Breast epithelium (tissue), 4 donors: ENCODE measurements at regions not wholly inside any gene's neighbourhood (a gene's known extent, or its start where the extent isn't known, plus 50 kb on each side); places are given as distances from the start of the nearest gene placed in this dataset.

ENCODE experiments used
- DNase-seq, 2 donors: peaks; one replicate each; pipeline ENCODE4 v3.0.0-alpha.2; 2019; ENCODE audit warnings: low spot score in 2 of 2
- H3K27ac ChIP-seq, 2 donors: fragments of 200-600 bp; sonication (generic) in 1 of 2; one replicate each; pipeline ENCODE4 v1.5.1; 2016 to 2019; ENCODE audit warnings: mild to moderate bottlenecking in 1 of 2
- H3K27me3 ChIP-seq, 2 donors: fragments of 200-600 bp; sonication (generic) in 1 of 2; one replicate each; pipeline versions ENCODE4 v1.5.1 to v1.6.0; 2017 to 2019; ENCODE audit warnings: control low read depth in 1 of 2, mild to moderate bottlenecking in 1 of 2
- H3K36me3 ChIP-seq: fragments of 200-600 bp; one replicate; pipeline ENCODE4 v1.5.1; 2019
- H3K4me1 ChIP-seq, 2 donors: fragments of 200-600 bp; sonication (generic); one replicate each; pipeline ENCODE4 v1.5.1; 2016 to 2019; ENCODE audit warnings: control low read depth in 1 of 2
- H3K4me3 ChIP-seq, 3 donors: fragments of 200-600 bp; sonication (generic); 1 replicate in 2 of 3; 2 replicates in 1 of 3; pipeline ENCODE4 v1.5.1; 2016 to 2019; ENCODE audit warnings: mild to moderate bottlenecking in 3 of 3, moderate library complexity in 2 of 3
- H3K9me3 ChIP-seq, 2 donors: fragments of 200-600 bp; sonication (generic) in 1 of 2; one replicate each; pipeline ENCODE4 v1.5.1; 2016 to 2019; ENCODE audit warnings: control low read depth in 1 of 2
- POLR2A ChIP-seq: fragments of 450-650 bp; IDR thresholded peaks from one replicate; pipeline ENCODE4 v1.6.1; 2016; ENCODE audit warnings: antibody characterized with exemption, mild to moderate bottlenecking, moderate library complexity
- POLR2AphosphoS5 ChIP-seq, 3 donors: sonication (generic); formaldehyde crosslinking; IDR thresholded peaks; one replicate each; pipeline ENCODE4 v1.6.1; 2017; ENCODE audit warnings: antibody characterized with exemption in 3 of 3
- intact Hi-C: fragments of 100-400 bp; cut with DNase I; formaldehyde crosslinking; loops from one replicate; pipeline ENCODE4 v1.15.1; 2023; ENCODE audit warnings: low total_unique reads
- TF ChIP-seq, protein P1 (sequence below), 3 donors: fragments of 450-650 bp; IDR thresholded peaks; one replicate each; pipeline ENCODE4 v1.5.1; 2016 to 2017; ENCODE audit warnings: antibody characterized with exemption in 3 of 3, mild to moderate bottlenecking in 3 of 3, moderate library complexity in 3 of 3

DNA sequence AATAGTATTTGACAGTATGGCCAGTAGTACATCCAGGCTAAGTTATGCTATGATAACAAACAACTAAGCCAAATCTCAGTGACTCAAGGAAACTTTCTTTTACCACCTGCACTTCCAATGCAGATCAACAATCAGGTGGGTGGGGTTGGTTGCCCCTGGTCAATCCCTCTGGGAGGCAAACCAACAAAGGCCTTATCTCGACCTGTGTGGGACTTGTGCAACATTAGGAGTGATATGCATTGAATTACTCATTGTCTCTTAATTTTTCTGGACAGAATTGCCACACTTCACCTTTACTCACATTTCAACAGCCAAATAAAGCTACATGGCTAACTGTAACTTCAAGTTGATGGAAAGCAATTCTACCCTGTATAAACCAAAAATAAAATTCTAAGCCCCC, 1049.3 kb upstream of the CDH2 start:
- Histone ChIP-seq H3K4me1 (no peaks in the 10 kb centered on the region), H3K4me3 (no peak overlapping the region), H3K36me3 (no peaks in the 10 kb centered on the region), H3K9me3 (no peaks in the 10 kb centered on the region), H3K27me3 (no peaks in the 10 kb centered on the region), H3K27ac (no peak overlapping the region)
- no peak for TF ChIP-seq POLR2A
- no peak for TF ChIP-seq POLR2AphosphoS5 (IDR thresholded peaks at IDR 0.05)
- TF ChIP-seq, protein P1, sequence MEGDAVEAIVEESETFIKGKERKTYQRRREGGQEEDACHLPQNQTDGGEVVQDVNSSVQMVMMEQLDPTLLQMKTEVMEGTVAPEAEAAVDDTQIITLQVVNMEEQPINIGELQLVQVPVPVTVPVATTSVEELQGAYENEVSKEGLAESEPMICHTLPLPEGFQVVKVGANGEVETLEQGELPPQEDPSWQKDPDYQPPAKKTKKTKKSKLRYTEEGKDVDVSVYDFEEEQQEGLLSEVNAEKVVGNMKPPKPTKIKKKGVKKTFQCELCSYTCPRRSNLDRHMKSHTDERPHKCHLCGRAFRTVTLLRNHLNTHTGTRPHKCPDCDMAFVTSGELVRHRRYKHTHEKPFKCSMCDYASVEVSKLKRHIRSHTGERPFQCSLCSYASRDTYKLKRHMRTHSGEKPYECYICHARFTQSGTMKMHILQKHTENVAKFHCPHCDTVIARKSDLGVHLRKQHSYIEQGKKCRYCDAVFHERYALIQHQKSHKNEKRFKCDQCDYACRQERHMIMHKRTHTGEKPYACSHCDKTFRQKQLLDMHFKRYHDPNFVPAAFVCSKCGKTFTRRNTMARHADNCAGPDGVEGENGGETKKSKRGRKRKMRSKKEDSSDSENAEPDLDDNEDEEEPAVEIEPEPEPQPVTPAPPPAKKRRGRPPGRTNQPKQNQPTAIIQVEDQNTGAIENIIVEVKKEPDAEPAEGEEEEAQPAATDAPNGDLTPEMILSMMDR (IDR thresholded peaks at IDR 0.05) = no peak
- intact Hi-C loops = no loop called here
- no peak for DNase-seq

DNA sequence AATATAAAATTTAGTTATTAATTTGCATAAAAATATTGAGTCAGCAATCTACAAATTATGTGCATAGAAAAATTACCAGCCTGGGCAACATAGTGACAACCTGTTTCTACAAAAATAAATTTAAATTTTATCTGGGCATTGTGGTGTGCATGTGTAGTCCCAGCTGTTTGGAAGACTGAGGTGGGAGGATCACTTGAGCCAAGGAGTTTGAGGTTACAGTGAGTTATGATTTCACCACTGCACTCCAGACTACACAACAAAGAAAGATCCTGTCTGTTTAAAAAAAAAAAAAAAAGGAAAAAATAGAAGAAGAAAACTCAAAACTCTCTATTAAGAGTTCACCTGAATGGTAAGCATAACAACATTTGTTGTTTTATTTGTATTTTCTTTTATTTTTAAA, 1048.4 kb upstream of the CDH2 start:
- Histone ChIP-seq H3K4me1 (no peaks in the 10 kb centered on the region), H3K27ac (no peak overlapping the region), H3K4me3 (no peak overlapping the region), H3K9me3 (no peaks in the 10 kb centered on the region), H3K27me3 (no peaks in the 10 kb centered on the region), H3K36me3 (no peaks in the 10 kb centered on the region)
- intact Hi-C loops = no loop called here
- TF ChIP-seq POLR2A = no peak
- TF ChIP-seq POLR2AphosphoS5 (IDR thresholded peaks at IDR 0.05) = no peak
- TF ChIP-seq, protein P1 (IDR thresholded peaks at IDR 0.05) = no peak
- no peak for DNase-seq

DNA sequence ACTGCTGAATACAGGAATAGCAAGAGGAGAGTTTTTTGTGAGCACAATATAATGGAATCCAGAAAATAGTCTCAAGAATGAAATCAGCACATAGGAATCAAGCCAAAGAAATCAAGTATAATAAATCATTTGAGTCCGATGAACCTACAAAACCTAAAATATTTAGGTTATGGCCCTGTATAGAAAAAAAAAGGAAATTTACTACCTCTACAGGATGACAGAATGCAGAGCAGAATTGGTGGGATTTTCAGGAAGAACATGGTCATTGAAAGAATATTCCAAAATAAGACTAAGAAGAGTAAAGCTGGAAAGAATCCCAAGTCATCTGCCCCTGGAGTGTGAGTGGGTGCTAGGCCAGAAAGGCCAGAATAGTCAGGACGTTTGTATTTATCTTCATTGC, 1041.2 kb upstream of the CDH2 start:
- Histone ChIP-seq H3K27me3 (no peaks in the 10 kb centered on the region), H3K4me3 (no peak overlapping the region), H3K27ac (no peak overlapping the region), H3K4me1 (no peaks in the 10 kb centered on the region), H3K36me3 (peaks cover 4% of the 10 kb centered on the region), H3K9me3 (no peaks in the 10 kb centered on the region)
- intact Hi-C loops = no loop called here
- no peak for TF ChIP-seq POLR2A
- TF ChIP-seq, protein P1 (IDR thresholded peaks at IDR 0.05) = no peak
- TF ChIP-seq POLR2AphosphoS5 (IDR thresholded peaks at IDR 0.05) = no peak
- DNase-seq = no peak

DNA sequence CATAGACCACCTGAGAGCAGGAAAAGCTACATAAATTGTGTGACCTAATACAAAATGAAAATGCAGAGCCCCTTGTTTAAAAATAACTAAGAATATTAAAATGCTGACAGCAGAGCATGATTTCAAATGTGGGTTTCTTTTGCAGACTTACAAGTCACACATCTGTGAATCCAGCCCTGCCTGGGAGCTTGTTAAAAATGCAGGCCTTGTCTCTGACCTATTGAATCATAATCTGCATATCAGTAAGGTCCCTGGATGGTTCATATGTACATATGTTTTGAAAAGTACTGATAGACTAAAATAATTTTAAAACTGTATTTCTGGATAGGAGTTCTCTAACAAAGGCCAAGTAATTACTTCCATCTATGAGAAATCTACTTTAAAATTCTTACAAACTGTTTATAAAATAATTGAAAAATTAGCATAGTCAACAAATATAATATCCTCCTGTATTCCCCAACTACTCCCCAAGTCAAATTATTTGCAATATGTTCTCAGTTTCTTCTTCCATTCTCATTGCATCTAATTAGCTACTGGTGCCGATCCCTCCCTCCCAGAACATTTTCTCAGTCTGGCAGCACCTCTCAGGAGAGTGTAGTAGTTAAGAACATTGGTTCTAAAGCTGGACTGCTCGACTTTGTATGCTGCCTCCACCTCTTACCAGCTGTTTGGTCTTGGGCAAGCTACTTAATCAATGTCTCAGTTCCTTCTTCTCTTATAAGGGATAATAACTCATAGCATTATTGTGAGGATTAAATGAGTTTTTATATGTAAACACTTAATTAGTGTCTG, 1040.4 kb upstream of the CDH2 start:
- intact Hi-C loops = no loop called here
- Histone ChIP-seq H3K4me1 (no peaks in the 10 kb centered on the region), H3K36me3 (peaks cover 4% of the 10 kb centered on the region), H3K4me3 (no peak overlapping the region), H3K27me3 (no peaks in the 10 kb centered on the region), H3K9me3 (no peaks in the 10 kb centered on the region), H3K27ac (no peak overlapping the region)
- no peak for DNase-seq
- no peak for TF ChIP-seq POLR2A
- no peak for TF ChIP-seq POLR2AphosphoS5 (IDR thresholded peaks at IDR 0.05)
- TF ChIP-seq, protein P1 (IDR thresholded peaks at IDR 0.05) = no peak

DNA sequence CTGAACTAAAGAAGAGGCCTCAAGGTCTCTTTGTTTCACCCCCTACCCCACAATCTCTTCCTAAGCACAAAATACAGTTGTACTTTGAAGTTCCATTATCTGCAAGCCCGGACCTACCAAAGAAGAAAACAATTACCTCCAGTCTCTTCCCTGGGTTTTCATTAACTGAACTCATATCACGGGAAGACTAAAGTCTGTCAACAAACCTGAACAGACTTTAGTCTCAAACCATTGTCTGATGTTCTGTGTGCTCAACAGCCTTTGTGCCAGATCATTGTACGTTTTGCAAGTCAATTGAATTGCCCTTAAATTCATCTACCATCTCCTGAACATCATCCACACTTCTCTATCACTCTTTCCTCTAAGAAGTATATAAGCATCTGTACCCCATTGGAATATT, 1021.9 kb upstream of the CDH2 start:
- intact Hi-C loops = no loop called here

More for the DNA sequence above, 1021.9 kb upstream of the CDH2 start:
- no peaks in the 10 kb centered on the region for H3K4me1 ChIP-seq
- no peak for DNase-seq
- TF ChIP-seq, protein P1 (IDR thresholded peaks at IDR 0.05) = no peak
- TF ChIP-seq POLR2AphosphoS5 (IDR thresholded peaks at IDR 0.05) (no peak), POLR2A (no peak)
- H3K36me3 ChIP-seq = no peaks in the 10 kb centered on the region
- no peak overlapping the region for H3K4me3 ChIP-seq
- H3K9me3 ChIP-seq = no peaks in the 10 kb centered on the region
- no peak overlapping the region for H3K27ac ChIP-seq
- H3K27me3 ChIP-seq = no peaks in the 10 kb centered on the region
